ENCODE measurements at regions not wholly inside any gene's neighbourhood (a gene's known extent, or its start where the extent isn't known, plus 50 kb on each side); places are given as distances from the start of the nearest gene placed in this dataset.

DNA sequence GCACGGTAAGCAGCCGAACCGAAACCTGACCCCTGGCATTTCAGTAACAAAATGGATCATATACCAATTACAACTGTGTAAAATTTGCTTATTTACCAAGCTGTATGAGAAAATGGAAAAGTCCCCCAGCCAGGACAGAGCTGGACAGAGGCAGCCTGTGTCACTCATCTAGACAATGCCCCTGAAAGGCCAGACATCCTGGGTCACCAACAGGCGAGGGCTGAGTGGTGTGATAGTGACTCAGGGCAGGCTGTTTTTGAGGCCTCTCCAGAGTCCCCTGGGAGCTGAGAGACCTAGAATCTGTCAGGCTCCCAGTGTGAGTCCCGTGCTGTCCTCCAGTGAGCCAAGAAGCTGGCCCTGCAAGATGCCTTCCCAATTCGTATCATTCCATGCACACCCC is 680.4 kb downstream of the TBC1D22A start:
- no peak for TF ChIP-seq EZH2 (IDR thresholded peaks at IDR 0.05; ENCODE audit: borderline replicate concordance, insufficient read depth, low read depth, low read length, poor library complexity, severe bottlenecking)
- TF ChIP-seq, protein P1, sequence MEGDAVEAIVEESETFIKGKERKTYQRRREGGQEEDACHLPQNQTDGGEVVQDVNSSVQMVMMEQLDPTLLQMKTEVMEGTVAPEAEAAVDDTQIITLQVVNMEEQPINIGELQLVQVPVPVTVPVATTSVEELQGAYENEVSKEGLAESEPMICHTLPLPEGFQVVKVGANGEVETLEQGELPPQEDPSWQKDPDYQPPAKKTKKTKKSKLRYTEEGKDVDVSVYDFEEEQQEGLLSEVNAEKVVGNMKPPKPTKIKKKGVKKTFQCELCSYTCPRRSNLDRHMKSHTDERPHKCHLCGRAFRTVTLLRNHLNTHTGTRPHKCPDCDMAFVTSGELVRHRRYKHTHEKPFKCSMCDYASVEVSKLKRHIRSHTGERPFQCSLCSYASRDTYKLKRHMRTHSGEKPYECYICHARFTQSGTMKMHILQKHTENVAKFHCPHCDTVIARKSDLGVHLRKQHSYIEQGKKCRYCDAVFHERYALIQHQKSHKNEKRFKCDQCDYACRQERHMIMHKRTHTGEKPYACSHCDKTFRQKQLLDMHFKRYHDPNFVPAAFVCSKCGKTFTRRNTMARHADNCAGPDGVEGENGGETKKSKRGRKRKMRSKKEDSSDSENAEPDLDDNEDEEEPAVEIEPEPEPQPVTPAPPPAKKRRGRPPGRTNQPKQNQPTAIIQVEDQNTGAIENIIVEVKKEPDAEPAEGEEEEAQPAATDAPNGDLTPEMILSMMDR (IDR thresholded peaks at IDR 0.05), result no peak
